GM13976 (cell line): ENCODE measurements at regions not wholly inside any gene's neighbourhood (a gene's known extent, or its start where the extent isn't known, plus 50 kb on each side); places are given as distances from the start of the nearest gene placed in this dataset.

Experiments used
- DNase-seq: peaks from one replicate; pipeline ENCODE4 v3.0.0; 2012; ENCODE audit warnings: low spot score
- CTCF ChIP-seq: IDR thresholded peaks from 2 replicates; pipeline ENCODE4 v1.5.1; 2012; ENCODE audit warnings: borderline replicate concordance, mild to moderate bottlenecking; ENCODE audit not compliant: insufficient read depth; ENCODE audit errors: extremely low read depth, missing control alignments, control extremely low read depth
- in situ Hi-C: fragments of 300-500 bp; cut with MboI; formaldehyde crosslinking; loops from one replicate; pipeline ENCODE4 v1.12.0; 2022; ENCODE audit warnings: low sequenced_read_pairs, mixed read lengths, inconsistent platforms; ENCODE audit not compliant: unreplicated experiment

- no peak for DNase-seq
- no peak for TF ChIP-seq CTCF
- in situ Hi-C loops, result no loop called here
Measured at GRCh38 chr2:121993682-121994081, 238.2 kb downstream of the TSN start.

GRCh38 chr2:121994238-121995206 is 239.1 kb downstream of the TSN start:
- no peak for TF ChIP-seq CTCF
- DNase-seq, result no peak
- in situ Hi-C loops, result no loop called here

- in situ Hi-C loops, result no loop called here
- no peak for DNase-seq
- no peak for TF ChIP-seq CTCF
Measured at GRCh38 chr2:121998751-121999150, 243.3 kb downstream of the TSN start.

- no peak for TF ChIP-seq CTCF
- in situ Hi-C loops, result no loop called here
- no peak for DNase-seq
Measured at GRCh38 chr2:121999264-121999663, 243.8 kb downstream of the TSN start.

GRCh38 chr2:122000556-122001340 is 245.3 kb downstream of the TSN start:
- TF ChIP-seq CTCF, result no peak
- in situ Hi-C loops, result no loop called here
- DNase-seq, result no peak

GRCh38 chr2:122001441-122001874 is 246.0 kb downstream of the TSN start:
- no peak for DNase-seq
- in situ Hi-C loops, result no loop called here
- no peak for TF ChIP-seq CTCF
